Lower leg skin (tissue), 3 donors: ENCODE measurements at regions not wholly inside any gene's neighbourhood (a gene's known extent, or its start where the extent isn't known, plus 50 kb on each side); places are given as distances from the start of the nearest gene placed in this dataset.

ENCODE experiments used
- CTCF ChIP-seq, 3 donors: fragments of 450-650 bp; IDR thresholded peaks; one replicate each; pipeline ENCODE4 v1.5.1; 2016; ENCODE audit warnings: antibody characterized with exemption in 3 of 3, mild to moderate bottlenecking in 3 of 3, moderate library complexity in 2 of 3
- POLR2A ChIP-seq, 2 donors: fragments of 450-650 bp; IDR thresholded peaks; one replicate each; pipeline ENCODE4 v1.6.1; 2016 to 2017; ENCODE audit warnings: antibody characterized with exemption in 2 of 2, mild to moderate bottlenecking in 1 of 2, moderate library complexity in 1 of 2

DNA sequence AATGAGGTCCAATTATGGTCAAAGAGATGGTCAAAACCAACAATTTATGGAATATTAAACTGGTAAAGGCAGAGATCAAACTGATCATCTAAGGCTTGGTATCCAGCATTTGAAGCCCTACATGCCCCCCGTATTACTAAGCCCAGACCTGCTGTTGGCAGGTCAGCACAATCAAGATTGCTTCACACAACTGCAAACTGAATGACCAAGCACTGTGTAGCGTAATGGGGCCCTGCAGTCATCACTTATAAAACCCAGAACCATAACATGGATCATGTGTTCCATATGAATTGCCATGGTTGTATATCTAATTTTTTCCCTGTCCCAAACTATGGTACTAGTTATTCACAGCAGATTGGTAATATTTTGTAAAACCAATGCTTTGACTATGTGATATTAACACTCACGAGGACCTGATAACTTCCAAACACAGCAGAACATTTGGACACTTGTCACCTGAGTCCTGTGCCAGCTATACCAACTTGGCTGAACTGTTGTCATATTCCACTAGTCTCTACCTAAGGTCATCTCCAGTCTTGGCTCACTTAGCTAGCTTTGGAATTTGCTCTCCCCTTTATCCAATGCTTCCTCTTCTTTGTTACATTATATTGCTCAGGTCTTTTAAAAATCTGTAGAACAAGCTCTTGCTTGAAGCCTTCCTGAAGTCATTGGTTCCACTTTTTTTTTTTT, 81.7 kb upstream of the HMHB1 start:
- TF ChIP-seq POLR2A (IDR thresholded peaks at IDR 0.05) (no peak), CTCF (IDR thresholded peaks at IDR 0.05) (no peak)
